ENCODE measurements at regions not wholly inside any gene's neighbourhood (a gene's known extent, or its start where the extent isn't known, plus 50 kb on each side); places are given as distances from the start of the nearest gene placed in this dataset.
A peak's percentile ranks its signal among the peaks of the same experiment; 100 is the strongest.
"Not testable (repeated sequence)": the region's sequence is repeated elsewhere in the genome, so short reads cannot be mapped to it uniquely, and the experiment has no call there.

GRCh38 chr2:217588266-217588665, 414.5 kb downstream of the TNS1 start:
- Histone ChIP-seq H3K4me3 (no peak overlapping the region), H3K9me3 (peaks cover 0 to 4% (median 0%) of the 10 kb centered on the region in 11 donors), H3K27me3 (no peaks in the 10 kb centered on the region), H3K27ac (no peak overlapping the region), H3K4me1 (peaks cover 0 to 19% (median 0%) of the 10 kb centered on the region in 9 donors), H3K36me3 (no peaks in the 10 kb centered on the region)
- intact Hi-C loops (cut with DNase I), result no loop called here
- ATAC-seq (no peak), DNase-seq (no peak)
- TF ChIP-seq CTCF (IDR thresholded peaks at IDR 0.05), result no peak
- WGBS, 2 donors, result 79 to 81% methylated on average over 4 of the region's 4 CpGs

GRCh38 chr2:217585362-217585761, 417.4 kb downstream of the TNS1 start:
- Histone ChIP-seq H3K27ac (no peak overlapping the region), H3K36me3 (no peaks in the 10 kb centered on the region), H3K4me1 (peaks cover 0 to 19% (median 0%) of the 10 kb centered on the region in 9 donors), H3K9me3 (no peaks in the 10 kb centered on the region), H3K4me3 (no peak overlapping the region), H3K27me3 (no peaks in the 10 kb centered on the region)
- no peak for TF ChIP-seq CTCF (IDR thresholded peaks at IDR 0.05)
- WGBS, 2 donors, result 43 to 45% methylated on average over 3 of the region's 3 CpGs
- intact Hi-C loops (cut with DNase I), result no loop called here
- DNase-seq (peak in 1 of 2 donors; percentile 16), ATAC-seq (peak in 1 of 8 donors; percentile 55)

DNA sequence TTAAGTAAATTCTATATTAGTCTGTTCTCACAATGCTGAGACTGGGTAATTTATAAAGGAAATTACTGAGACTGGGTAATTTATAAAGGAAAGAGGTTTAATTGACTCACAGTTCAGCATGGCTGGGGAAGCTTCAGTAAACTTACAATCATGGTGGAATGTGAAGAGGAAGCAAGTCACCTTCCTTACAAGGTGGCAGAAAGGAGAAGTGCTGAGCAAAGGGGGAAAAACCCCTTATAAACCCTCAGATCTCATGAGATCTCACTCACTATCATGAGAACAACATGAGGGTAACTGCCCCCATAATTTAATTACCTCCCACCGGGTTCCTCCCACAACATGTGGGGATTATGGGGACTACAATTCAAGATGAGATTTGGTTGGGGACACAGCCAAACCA, 422.4 kb downstream of the TNS1 start:
- 77 to 86% methylated on average over 1 of the region's 1 CpG for WGBS, 2 donors
- H3K27ac ChIP-seq; H3K36me3 ChIP-seq; H3K27me3 ChIP-seq; H3K9me3 ChIP-seq; intact Hi-C loops (cut with DNase I); DNase-seq; ATAC-seq; H3K4me3 ChIP-seq: not testable (repeated sequence)
- H3K4me1 ChIP-seq, result peaks cover 0 to 14% (median 0%) of the 10 kb centered on the region in 9 donors

GRCh38 chr2:217573571-217573970, 429.2 kb downstream of the TNS1 start:
- ATAC-seq (peak in 4 of 8 donors; percentile 41 to 92 (median 87)), DNase-seq (no peak)
- Histone ChIP-seq H3K27me3 (no peaks in the 10 kb centered on the region), H3K4me1 (no peaks in the 10 kb centered on the region), H3K9me3 (peaks cover 0 to 9% (median 0%) of the 10 kb centered on the region in 11 donors), H3K4me3 (no peak overlapping the region), H3K36me3 (no peaks in the 10 kb centered on the region), H3K27ac (no peak overlapping the region)
- TF ChIP-seq CTCF (IDR thresholded peaks at IDR 0.05), result no peak
- 65 to 72% methylated on average over 3 of the region's 3 CpGs for WGBS, 2 donors
- intact Hi-C loops (cut with DNase I), result loop anchor here in 1 of 10 donors (10.0 kb wide), 1 partner anchor 1989 kb away; no protein-coding TSS in a partner anchor

- WGBS, 2 donors, result 77 to 79% methylated on average over 2 of the region's 2 CpGs
- H3K4me1 ChIP-seq, result no peaks in the 10 kb centered on the region
- H3K27me3 ChIP-seq, result no peaks in the 10 kb centered on the region
- no peak for TF ChIP-seq CTCF (IDR thresholded peaks at IDR 0.05)
- peaks cover 0 to 9% (median 0%) of the 10 kb centered on the region in 11 donors for H3K9me3 ChIP-seq
- H3K36me3 ChIP-seq, result no peaks in the 10 kb centered on the region
- ATAC-seq (peak in 3 of 8 donors; percentile 31 to 52 (median 50)), DNase-seq (no peak)
- intact Hi-C loops (cut with DNase I), result loop anchor here in 1 of 10 donors (10.0 kb wide), 1 partner anchor 1986 kb away; no protein-coding TSS in a partner anchor
- no peak overlapping the region for H3K4me3 ChIP-seq
- H3K27ac ChIP-seq, result no peak overlapping the region
These were observed 432.4 kb downstream of the TNS1 start for GRCh38 chr2:217570394-217570793.
